ENCODE measurements at regions not wholly inside any gene's neighbourhood (a gene's known extent, or its start where the extent isn't known, plus 50 kb on each side); places are given as distances from the start of the nearest gene placed in this dataset.

DNA sequence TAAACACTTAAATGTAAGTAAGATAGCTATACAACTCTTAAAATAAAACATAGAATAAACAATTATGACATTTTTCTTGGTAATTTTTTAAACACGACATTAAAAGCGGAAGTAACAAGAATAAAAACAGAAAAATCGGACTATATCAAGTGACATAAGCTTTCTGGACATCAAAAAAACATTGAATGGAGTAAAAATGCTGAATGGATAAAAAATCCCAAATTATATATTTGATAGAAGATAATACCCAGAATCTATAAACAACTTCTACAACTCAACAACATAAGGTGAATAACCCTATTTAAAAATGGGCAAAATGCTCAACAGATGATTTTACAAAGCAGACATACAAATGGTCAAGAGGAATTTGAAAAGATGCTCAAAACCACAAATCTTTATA is 1866.5 kb downstream of the TP53TG3F start:
- H3K4me3 ChIP-seq (ENCODE audit: low read depth, low read length), result no peak overlapping the region
- no peak for TF ChIP-seq CTCF (IDR thresholded peaks at IDR 0.05; ENCODE audit: low read depth, low read length, missing control alignments)
- no peak for DNase-seq (ENCODE audit: low read depth)

GRCh38 chr16:35339337-35339736 is 1879.9 kb downstream of the TP53TG3F start:
- DNase-seq (ENCODE audit: low read depth), result no peak

GRCh38 chr16:35342012-35342411 is 1882.6 kb downstream of the TP53TG3F start:
- no peak for DNase-seq (ENCODE audit: low read depth)
- no peak for TF ChIP-seq CTCF (IDR thresholded peaks at IDR 0.05; ENCODE audit: low read depth, low read length, missing control alignments)
- no peak overlapping the region for H3K4me3 ChIP-seq (ENCODE audit: low read depth, low read length)

More at GRCh38 chr16:35339337-35339736, 1879.9 kb downstream of the TP53TG3F start:
- no peak overlapping the region for H3K4me3 ChIP-seq (ENCODE audit: low read depth, low read length)
- TF ChIP-seq CTCF (IDR thresholded peaks at IDR 0.05; ENCODE audit: low read depth, low read length, missing control alignments), result no peak

GRCh38 chr16:35344012-35344762 is 1884.8 kb downstream of the TP53TG3F start:
- no peak for DNase-seq (ENCODE audit: low read depth)
- H3K4me3 ChIP-seq (ENCODE audit: low read depth, low read length), result no peak overlapping the region
- TF ChIP-seq CTCF (IDR thresholded peaks at IDR 0.05; ENCODE audit: low read depth, low read length, missing control alignments), result no peak

GRCh38 chr16:35352431-35352830 is 1893.0 kb downstream of the TP53TG3F start:
- TF ChIP-seq CTCF (IDR thresholded peaks at IDR 0.05; ENCODE audit: low read depth, low read length, missing control alignments), result no peak
- H3K4me3 ChIP-seq (ENCODE audit: low read depth, low read length), result no peak overlapping the region
- DNase-seq (ENCODE audit: low read depth), result no peak

DNA sequence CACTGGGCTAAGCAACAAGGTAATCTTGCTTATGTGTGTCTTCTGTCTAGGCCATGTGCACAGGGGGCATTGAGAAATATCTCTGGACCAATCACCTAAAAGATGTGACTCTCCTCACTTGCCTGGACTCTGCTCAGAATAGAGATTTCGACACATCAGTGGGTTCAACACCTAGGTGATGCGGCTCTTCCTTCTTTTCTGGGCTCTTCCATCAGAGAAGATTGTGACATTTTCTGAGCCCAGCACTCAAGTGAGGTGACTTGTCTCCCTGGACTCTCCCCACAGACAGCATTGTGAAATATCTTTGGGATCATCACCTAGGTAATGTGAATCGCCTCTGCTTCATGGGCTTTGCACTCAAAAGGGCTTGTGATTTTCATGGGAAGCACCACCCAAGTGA is 1904.1 kb downstream of the TP53TG3F start:
- no peak for TF ChIP-seq CTCF (IDR thresholded peaks at IDR 0.05; ENCODE audit: low read depth, low read length, missing control alignments)
- no peak for DNase-seq (ENCODE audit: low read depth)
- H3K4me3 ChIP-seq (ENCODE audit: low read depth, low read length), result no peak overlapping the region

- no peak overlapping the region for H3K4me3 ChIP-seq (ENCODE audit: low read depth, low read length)
- DNase-seq (ENCODE audit: low read depth), result no peak
- TF ChIP-seq CTCF (IDR thresholded peaks at IDR 0.05; ENCODE audit: low read depth, low read length, missing control alignments), result no peak
These were observed 1904.9 kb downstream of the TP53TG3F start for GRCh38 chr16:35364263-35364662.

Data from GM12864 (cell line).